ENCODE measurements at regions not wholly inside any gene's neighbourhood (a gene's known extent, or its start where the extent isn't known, plus 50 kb on each side); places are given as distances from the start of the nearest gene placed in this dataset.

DNA sequence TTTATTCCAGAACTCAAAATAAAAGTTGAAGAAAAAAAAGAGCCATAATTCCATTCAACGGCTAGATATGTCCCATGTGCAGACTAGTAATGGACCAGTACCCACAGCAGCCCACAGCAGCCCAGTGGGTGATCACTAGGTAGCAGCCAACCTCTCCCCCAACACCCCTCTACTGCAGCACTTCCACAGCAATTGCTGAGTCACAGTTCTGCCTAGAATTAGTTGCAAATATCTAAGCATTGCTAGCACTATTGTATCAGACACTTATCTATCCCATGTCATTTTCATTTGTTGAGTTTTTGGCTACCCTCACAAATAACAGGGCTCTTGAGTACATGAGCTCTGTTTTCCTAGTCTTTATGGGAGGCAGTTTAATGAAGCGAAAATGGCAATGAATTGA lies 258.7 kb downstream of the RAP2A start:
- peaks cover 0 to 8% (median 0%) of the 10 kb centered on the region in 5 experiments for H3K9me3 ChIP-seq (ENCODE audit: control extremely low read depth in 1 of 5, control insufficient read depth in 4 of 5, insufficient read depth in 2 of 5, low read depth in 1 of 5, low read length in 4 of 5)
- H3K4me1 ChIP-seq (ENCODE audit: control extremely low read depth in 1 of 4, control insufficient read depth in 4 of 4, insufficient read depth in 4 of 4, low read length in 3 of 4) = no peaks in the 10 kb centered on the region
- DNase-seq = no peak
- no CpG with 5 or more reads among the region's 2 CpGs for WGBS (ENCODE audit: insufficient coverage)
- ChIA-PET CTCF (no interaction called here), POLR2A (no interaction called here)
- H3K36me3 ChIP-seq (ENCODE audit: control insufficient read depth in 4 of 4, insufficient read depth in 4 of 4, low read length in 3 of 4) = no peaks in the 10 kb centered on the region
- peaks cover 0 to 2% (median 0%) of the 10 kb centered on the region in 5 experiments for H3K27me3 ChIP-seq (replicated peaks in 2 of 5; ENCODE audit: control insufficient read depth in 4 of 5, insufficient read depth in 5 of 5, low read length in 4 of 5)
- H3K4me3 ChIP-seq (ENCODE audit: control insufficient read depth in 1 of 7, extremely low read depth in 1 of 7, insufficient read depth in 4 of 7, low read depth in 2 of 7, low read length in 6 of 7) = no peak overlapping the region
- no peak overlapping the region for H3K27ac ChIP-seq (ENCODE audit: insufficient read depth in 1 of 2, low read depth in 1 of 2, low read length in 2 of 2, poor library complexity in 1 of 2, severe bottlenecking in 2 of 2)

DNA sequence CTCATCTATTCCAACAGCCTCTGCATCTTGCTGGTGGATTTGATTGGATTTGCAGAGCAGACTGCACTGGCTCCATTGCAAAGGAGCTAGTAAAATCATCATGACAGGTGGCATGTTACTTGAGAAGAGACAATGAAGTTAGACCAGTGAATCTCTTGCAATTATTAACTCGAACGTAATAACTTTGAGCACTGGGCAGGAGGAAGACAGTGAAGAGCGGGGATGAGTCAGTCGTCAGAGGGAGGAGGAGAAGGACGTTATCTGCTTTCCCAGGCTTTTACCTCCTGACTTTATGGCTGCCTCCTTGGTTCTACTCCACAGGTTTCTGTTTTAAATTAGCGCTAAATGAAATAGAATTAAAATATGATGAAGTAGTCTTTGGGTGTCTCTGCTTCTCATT lies 257.8 kb upstream of the IPO5 start:
- no peak overlapping the region for H3K4me3 ChIP-seq (ENCODE audit: control insufficient read depth in 1 of 7, extremely low read depth in 1 of 7, insufficient read depth in 4 of 7, low read depth in 2 of 7, low read length in 6 of 7)
- WGBS (ENCODE audit: insufficient coverage) = 100% methylated on average over 2 of the region's 6 CpGs

DNA sequence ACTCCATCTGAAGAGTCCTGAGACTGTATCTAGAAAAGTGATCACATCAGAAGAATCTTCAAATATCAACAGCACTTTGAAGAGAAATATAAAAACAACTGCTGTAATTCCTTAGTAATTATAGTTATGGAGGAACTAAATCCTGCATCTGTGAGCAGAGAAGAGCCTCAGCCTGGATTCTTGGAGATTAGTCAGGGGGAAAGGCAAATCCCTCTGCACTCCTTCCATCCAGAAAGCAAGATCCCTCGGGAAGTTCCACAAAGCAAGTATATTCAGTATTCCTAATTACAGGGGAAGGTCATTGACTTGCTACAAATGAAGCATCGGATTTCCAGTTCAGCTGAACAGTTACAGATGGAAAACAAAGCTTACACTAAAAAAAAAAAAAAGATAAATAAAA lies 256.6 kb upstream of the IPO5 start:
- Histone ChIP-seq H3K27me3 (replicated peaks in 2 of 5; ENCODE audit: control insufficient read depth in 4 of 5, insufficient read depth in 5 of 5, low read length in 4 of 5) (peaks cover 0 to 2% (median 0%) of the 10 kb centered on the region in 5 experiments), H3K4me1 (ENCODE audit: control extremely low read depth in 1 of 4, control insufficient read depth in 4 of 4, insufficient read depth in 4 of 4, low read length in 3 of 4) (no peaks in the 10 kb centered on the region), H3K9me3 (ENCODE audit: control extremely low read depth in 1 of 5, control insufficient read depth in 4 of 5, insufficient read depth in 2 of 5, low read depth in 1 of 5, low read length in 4 of 5) (peaks cover 0 to 8% (median 0%) of the 10 kb centered on the region in 5 experiments), H3K4me3 (ENCODE audit: control insufficient read depth in 1 of 7, extremely low read depth in 1 of 7, insufficient read depth in 4 of 7, low read depth in 2 of 7, low read length in 6 of 7) (no peak overlapping the region), H3K27ac (ENCODE audit: insufficient read depth in 1 of 2, low read depth in 1 of 2, low read length in 2 of 2, poor library complexity in 1 of 2, severe bottlenecking in 2 of 2) (no peak overlapping the region), H3K36me3 (ENCODE audit: control insufficient read depth in 4 of 4, insufficient read depth in 4 of 4, low read length in 3 of 4) (no peaks in the 10 kb centered on the region)
- no CpG with 5 or more reads among the region's 2 CpGs for WGBS (ENCODE audit: insufficient coverage)
- no peak for DNase-seq
- ChIA-PET CTCF (no interaction called here), POLR2A (no interaction called here)

More for the DNA sequence above, 257.8 kb upstream of the IPO5 start:
- POLR2A ChIA-PET = no interaction called here
- Histone ChIP-seq H3K9me3 (ENCODE audit: control extremely low read depth in 1 of 5, control insufficient read depth in 4 of 5, insufficient read depth in 2 of 5, low read depth in 1 of 5, low read length in 4 of 5) (peaks cover 0 to 8% (median 0%) of the 10 kb centered on the region in 5 experiments), H3K4me1 (ENCODE audit: control extremely low read depth in 1 of 4, control insufficient read depth in 4 of 4, insufficient read depth in 4 of 4, low read length in 3 of 4) (no peaks in the 10 kb centered on the region), H3K36me3 (ENCODE audit: control insufficient read depth in 4 of 4, insufficient read depth in 4 of 4, low read length in 3 of 4) (no peaks in the 10 kb centered on the region), H3K27me3 (replicated peaks in 2 of 5; ENCODE audit: control insufficient read depth in 4 of 5, insufficient read depth in 5 of 5, low read length in 4 of 5) (peaks cover 0 to 2% (median 0%) of the 10 kb centered on the region in 5 experiments), H3K27ac (ENCODE audit: insufficient read depth in 1 of 2, low read depth in 1 of 2, low read length in 2 of 2, poor library complexity in 1 of 2, severe bottlenecking in 2 of 2) (no peak overlapping the region)
- CTCF ChIA-PET = interaction anchor here (0.6 kb wide), 1 partner anchor 35 kb away, joined by 3 read pairs; no protein-coding TSS in a partner anchor
- DNase-seq = no peak

DNA sequence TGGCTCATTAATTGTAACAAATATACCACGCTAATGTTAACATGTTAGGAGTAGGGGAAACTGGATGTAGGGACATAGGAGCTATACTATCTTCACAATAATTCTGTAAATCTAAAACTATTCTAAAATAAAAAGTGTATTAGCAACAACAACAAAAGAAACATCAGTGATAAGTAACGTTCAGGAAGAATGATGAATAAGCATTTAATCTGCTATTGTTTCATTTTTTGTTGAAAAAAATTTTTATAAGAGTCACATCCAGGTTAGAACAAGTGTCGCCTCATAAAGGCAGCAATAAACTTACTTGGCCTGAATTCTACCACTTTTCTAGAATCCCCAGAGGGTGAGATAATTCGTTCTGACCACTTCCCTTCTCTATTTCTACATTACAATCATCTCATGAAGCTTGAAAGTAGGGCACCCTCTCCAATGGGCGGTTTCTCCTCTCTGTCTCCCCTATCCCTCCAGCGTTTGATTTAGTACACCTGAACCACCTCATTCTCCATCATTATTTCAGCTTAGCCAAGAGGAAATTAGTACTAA lies 253.1 kb upstream of the IPO5 start:
- Histone ChIP-seq H3K4me3 (ENCODE audit: control insufficient read depth in 1 of 7, extremely low read depth in 1 of 7, insufficient read depth in 4 of 7, low read depth in 2 of 7, low read length in 6 of 7) (no peak overlapping the region), H3K27ac (ENCODE audit: insufficient read depth in 1 of 2, low read depth in 1 of 2, low read length in 2 of 2, poor library complexity in 1 of 2, severe bottlenecking in 2 of 2) (no peak overlapping the region), H3K27me3 (replicated peaks in 2 of 5; ENCODE audit: control insufficient read depth in 4 of 5, insufficient read depth in 5 of 5, low read length in 4 of 5) (peaks cover 0 to 2% (median 0%) of the 10 kb centered on the region in 5 experiments), H3K4me1 (ENCODE audit: control extremely low read depth in 1 of 4, control insufficient read depth in 4 of 4, insufficient read depth in 4 of 4, low read length in 3 of 4) (no peaks in the 10 kb centered on the region), H3K36me3 (ENCODE audit: control insufficient read depth in 4 of 4, insufficient read depth in 4 of 4, low read length in 3 of 4) (no peaks in the 10 kb centered on the region), H3K9me3 (ENCODE audit: control extremely low read depth in 1 of 5, control insufficient read depth in 4 of 5, insufficient read depth in 2 of 5, low read depth in 1 of 5, low read length in 4 of 5) (no peaks in the 10 kb centered on the region)
- 59% methylated on average over 2 of the region's 6 CpGs for WGBS (ENCODE audit: insufficient coverage)
- DNase-seq = no peak
- POLR2A ChIA-PET = no interaction called here
- CTCF ChIA-PET = no interaction called here

DNA sequence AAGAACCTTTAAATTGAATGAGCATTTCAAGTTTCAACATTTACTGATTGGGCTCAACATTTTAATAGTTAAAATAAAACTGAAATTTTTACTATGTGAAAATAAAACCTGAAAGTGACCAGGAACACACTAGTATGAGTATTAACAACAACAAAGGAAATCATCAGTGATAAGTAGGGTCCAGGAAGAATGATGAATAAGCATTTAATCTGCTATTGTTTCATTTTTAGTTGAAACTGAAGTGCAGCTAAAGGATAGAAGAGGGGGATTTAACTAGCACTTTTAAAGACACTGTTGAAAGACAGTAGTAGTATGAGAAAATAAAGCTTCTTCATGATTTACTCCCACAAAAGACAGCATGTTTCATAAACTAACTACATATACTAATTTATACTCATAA lies 250.9 kb upstream of the IPO5 start:
- no peaks in the 10 kb centered on the region for H3K9me3 ChIP-seq (ENCODE audit: control extremely low read depth in 1 of 5, control insufficient read depth in 4 of 5, insufficient read depth in 2 of 5, low read depth in 1 of 5, low read length in 4 of 5)
- H3K4me3 ChIP-seq (ENCODE audit: control insufficient read depth in 1 of 7, extremely low read depth in 1 of 7, insufficient read depth in 4 of 7, low read depth in 2 of 7, low read length in 6 of 7) = no peak overlapping the region
- DNase-seq = no peak
- no peaks in the 10 kb centered on the region for H3K27me3 ChIP-seq (replicated peaks in 2 of 5; ENCODE audit: control insufficient read depth in 4 of 5, insufficient read depth in 5 of 5, low read length in 4 of 5)
- H3K36me3 ChIP-seq (ENCODE audit: control insufficient read depth in 4 of 4, insufficient read depth in 4 of 4, low read length in 3 of 4) = no peaks in the 10 kb centered on the region
- no peaks in the 10 kb centered on the region for H3K4me1 ChIP-seq (ENCODE audit: control extremely low read depth in 1 of 4, control insufficient read depth in 4 of 4, insufficient read depth in 4 of 4, low read length in 3 of 4)
- ChIA-PET POLR2A (no interaction called here), CTCF (no interaction called here)
- H3K27ac ChIP-seq (ENCODE audit: insufficient read depth in 1 of 2, low read depth in 1 of 2, low read length in 2 of 2, poor library complexity in 1 of 2, severe bottlenecking in 2 of 2) = no peak overlapping the region

DNA sequence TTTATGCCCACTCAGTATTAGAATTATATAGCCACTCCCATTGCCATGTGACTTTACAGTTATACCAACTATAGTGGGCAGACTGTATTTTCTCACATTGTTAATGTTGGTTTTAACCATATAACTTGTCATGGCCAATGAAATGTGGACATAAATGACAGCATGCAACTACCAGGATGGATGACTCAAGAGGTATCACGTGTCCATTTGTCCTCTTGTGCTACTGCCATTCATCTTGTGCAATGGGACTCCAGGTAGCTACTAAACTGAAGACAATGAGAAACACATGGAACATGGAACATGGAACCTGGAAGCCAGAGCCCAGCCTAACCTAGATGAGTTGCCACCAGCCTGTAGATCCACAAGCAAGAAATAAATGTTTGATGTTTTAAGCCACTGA lies 242.7 kb upstream of the IPO5 start:
- no peaks in the 10 kb centered on the region for H3K36me3 ChIP-seq (ENCODE audit: control insufficient read depth in 4 of 4, insufficient read depth in 4 of 4, low read length in 3 of 4)
- no peak overlapping the region for H3K4me3 ChIP-seq (ENCODE audit: control insufficient read depth in 1 of 7, extremely low read depth in 1 of 7, insufficient read depth in 4 of 7, low read depth in 2 of 7, low read length in 6 of 7)
- ChIA-PET POLR2A (no interaction called here), CTCF (no interaction called here)
- no peak overlapping the region for H3K27ac ChIP-seq (ENCODE audit: insufficient read depth in 1 of 2, low read depth in 1 of 2, low read length in 2 of 2, poor library complexity in 1 of 2, severe bottlenecking in 2 of 2)
- 64% methylated on average over 1 of the region's 1 CpG for WGBS (ENCODE audit: insufficient coverage)
- H3K27me3 ChIP-seq (replicated peaks in 2 of 5; ENCODE audit: control insufficient read depth in 4 of 5, insufficient read depth in 5 of 5, low read length in 4 of 5) = no peaks in the 10 kb centered on the region
- peaks cover 0 to 5% (median 0%) of the 10 kb centered on the region in 5 experiments for H3K9me3 ChIP-seq (ENCODE audit: control extremely low read depth in 1 of 5, control insufficient read depth in 4 of 5, insufficient read depth in 2 of 5, low read depth in 1 of 5, low read length in 4 of 5)
- no peaks in the 10 kb centered on the region for H3K4me1 ChIP-seq (ENCODE audit: control extremely low read depth in 1 of 4, control insufficient read depth in 4 of 4, insufficient read depth in 4 of 4, low read length in 3 of 4)
- DNase-seq = no peak

DNA sequence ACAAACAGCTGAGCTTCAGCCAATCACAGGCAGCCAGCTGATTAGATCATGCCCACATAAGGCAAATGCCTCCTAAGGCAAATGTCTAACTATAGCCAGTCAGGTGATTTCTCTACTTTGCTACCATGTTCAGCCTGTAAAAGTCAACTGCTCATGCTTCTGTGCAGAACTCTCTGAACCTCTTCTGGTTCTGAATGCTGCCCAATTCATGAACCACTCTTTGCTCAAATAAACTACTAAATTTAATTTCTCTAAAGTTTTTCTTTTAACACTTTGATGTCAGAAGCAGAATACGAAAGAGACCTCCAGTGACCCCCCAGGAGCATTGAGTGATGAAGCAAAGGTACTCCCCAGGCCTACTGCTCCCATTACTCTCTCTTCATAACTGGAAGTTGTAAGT lies 240.7 kb upstream of the IPO5 start:
- Histone ChIP-seq H3K27ac (ENCODE audit: insufficient read depth in 1 of 2, low read depth in 1 of 2, low read length in 2 of 2, poor library complexity in 1 of 2, severe bottlenecking in 2 of 2) (no peak overlapping the region), H3K27me3 (replicated peaks in 2 of 5; ENCODE audit: control insufficient read depth in 4 of 5, insufficient read depth in 5 of 5, low read length in 4 of 5) (no peaks in the 10 kb centered on the region), H3K4me1 (ENCODE audit: control extremely low read depth in 1 of 4, control insufficient read depth in 4 of 4, insufficient read depth in 4 of 4, low read length in 3 of 4) (no peaks in the 10 kb centered on the region), H3K9me3 (ENCODE audit: control extremely low read depth in 1 of 5, control insufficient read depth in 4 of 5, insufficient read depth in 2 of 5, low read depth in 1 of 5, low read length in 4 of 5) (peaks cover 0 to 5% (median 0%) of the 10 kb centered on the region in 5 experiments), H3K36me3 (ENCODE audit: control insufficient read depth in 4 of 4, insufficient read depth in 4 of 4, low read length in 3 of 4) (no peaks in the 10 kb centered on the region), H3K4me3 (ENCODE audit: control insufficient read depth in 1 of 7, extremely low read depth in 1 of 7, insufficient read depth in 4 of 7, low read depth in 2 of 7, low read length in 6 of 7) (no peak overlapping the region)
- ChIA-PET POLR2A (no interaction called here), CTCF (no interaction called here)
- WGBS (ENCODE audit: insufficient coverage) = 80% methylated on average over 1 of the region's 1 CpG
- no peak for DNase-seq

Measured in common myeloid progenitor, CD34-positive (primary cell).